IMR-90 (cell line): ENCODE measurements at regions not wholly inside any gene's neighbourhood (a gene's known extent, or its start where the extent isn't known, plus 50 kb on each side); places are given as distances from the start of the nearest gene placed in this dataset.

Source experiments
- BHLHE40 ChIP-seq: fragments of 150-350 bp; IDR thresholded peaks from 2 replicates; pipeline ENCODE4 v1.6.1; 2016; ENCODE audit warnings: mild to moderate bottlenecking, low read depth, low read length
- CEBPB ChIP-seq: IDR thresholded peaks from 2 replicates; pipeline ENCODE4 v1.6.1; 2012; ENCODE audit warnings: low read depth, low read length, improper control_type of control experiment
- CHD1 ChIP-seq: IDR thresholded peaks from 2 replicates; pipeline ENCODE4 v1.6.1; 2012; ENCODE audit warnings: low read depth, low read length, improper control_type of control experiment
- CTCF ChIP-seq: conservative IDR thresholded peaks from 2 replicates; pipeline ENCODE4 v1.5.1; 2012; ENCODE audit warnings: mild to moderate bottlenecking, low read depth, low read length, improper control_type of control experiment
- ELK1 ChIP-seq: fragments of 150-350 bp; IDR thresholded peaks from 2 replicates; pipeline ENCODE4 v1.6.1; 2016; ENCODE audit warnings: low read depth, mild to moderate bottlenecking, low read length, moderate library complexity, borderline replicate concordance
- FOS ChIP-seq: fragments of 150-350 bp; IDR thresholded peaks from 2 replicates; pipeline ENCODE4 v1.6.1; 2016; ENCODE audit warnings: low read depth, low read length
- MXI1 ChIP-seq: IDR thresholded peaks from 2 replicates; pipeline ENCODE4 v1.6.1; 2012; ENCODE audit warnings: low read depth, mild to moderate bottlenecking, low read length, moderate library complexity, borderline replicate concordance
- NFE2L2 ChIP-seq: fragments of 150-350 bp; IDR thresholded peaks from 2 replicates; pipeline ENCODE4 v1.6.1; 2016; ENCODE audit warnings: low read depth, mild to moderate bottlenecking, low read length
- POLR2A ChIP-seq: IDR thresholded peaks from 2 replicates; pipeline ENCODE4 v1.6.1; 2012; ENCODE audit warnings: mild to moderate bottlenecking, low read depth, low read length
- RAD21 ChIP-seq: IDR thresholded peaks from 2 replicates; pipeline ENCODE4 v1.6.1; 2012; ENCODE audit warnings: low read length, improper control_type of control experiment
- RCOR1 ChIP-seq: IDR thresholded peaks from 2 replicates; pipeline ENCODE4 v1.6.1; 2012; ENCODE audit warnings: mild to moderate bottlenecking, low read length, improper control_type of control experiment; ENCODE audit not compliant: insufficient replicate concordance
- RFX5 ChIP-seq: IDR thresholded peaks from 2 replicates; pipeline ENCODE4 v1.8.0; 2012; ENCODE audit warnings: low read depth, mild to moderate bottlenecking, low read length, moderate library complexity
- SMC3 ChIP-seq: fragments of 150-350 bp; IDR thresholded peaks from 2 replicates; pipeline ENCODE4 v1.6.1; 2016; ENCODE audit warnings: low read depth, mild to moderate bottlenecking, antibody characterized with exemption, low read length, moderate library complexity

GRCh38 chr9:136611606-136612005, 51.1 kb upstream of the EGFL7 start:
- TF ChIP-seq CTCF (no peak), BHLHE40 (no peak), POLR2A (no peak), CHD1 (no peak), NFE2L2 (no peak), CEBPB (no peak), MXI1 (no peak), RAD21 (no peak), ELK1 (no peak), FOS (no peak), RCOR1 (no peak), RFX5 (no peak), SMC3 (no peak)
